ENCODE measurements at regions not wholly inside any gene's neighbourhood (a gene's known extent, or its start where the extent isn't known, plus 50 kb on each side); places are given as distances from the start of the nearest gene placed in this dataset.

- no peak for TF ChIP-seq CTCF (IDR thresholded peaks at IDR 0.05; ENCODE audit: low read depth, low read length, missing input control)
- no peak for TF ChIP-seq SP1 (IDR thresholded peaks at IDR 0.05)
- TF ChIP-seq YY1 (IDR thresholded peaks at IDR 0.05) = no peak
Observed at GRCh38 chr14:23828616-23829015, 125.0 kb upstream of the DHRS4 start.

All from liver (tissue), 3 donors.